ENCODE measurements at regions not wholly inside any gene's neighbourhood (a gene's known extent, or its start where the extent isn't known, plus 50 kb on each side); places are given as distances from the start of the nearest gene placed in this dataset.

DNA sequence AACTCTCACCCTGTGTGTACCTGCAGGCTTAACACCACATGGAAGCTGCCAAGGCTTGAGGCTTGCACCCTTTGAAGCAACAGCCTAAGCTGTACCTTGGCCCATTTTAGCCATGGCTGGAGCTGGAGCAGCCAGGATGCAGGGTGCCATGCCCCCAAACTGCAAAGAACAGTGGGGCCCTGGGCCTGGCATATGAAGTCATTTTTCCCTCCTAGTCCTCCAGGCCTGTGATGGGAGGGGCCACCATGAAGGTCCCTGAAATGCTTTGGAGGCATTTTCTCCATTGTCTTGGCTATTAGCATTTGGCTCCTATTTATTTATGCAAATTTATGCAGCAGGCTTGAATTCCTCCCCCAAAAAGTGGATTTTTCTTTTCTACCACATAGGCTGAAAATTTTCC is 238.4 kb downstream of the CDCA7 start:
- H3K9me3 ChIP-seq = no peaks in the 10 kb centered on the region
- no peak overlapping the region for H3K27ac ChIP-seq
- H3K27me3 ChIP-seq = no peaks in the 10 kb centered on the region
- no peaks in the 10 kb centered on the region for H3K4me1 ChIP-seq (ENCODE audit: control insufficient read depth in 1 of 2, insufficient read depth in 1 of 2, low read depth in 1 of 2, low read length in 1 of 2)
- H3K36me3 ChIP-seq = no peaks in the 10 kb centered on the region
- TF ChIP-seq, protein P1, sequence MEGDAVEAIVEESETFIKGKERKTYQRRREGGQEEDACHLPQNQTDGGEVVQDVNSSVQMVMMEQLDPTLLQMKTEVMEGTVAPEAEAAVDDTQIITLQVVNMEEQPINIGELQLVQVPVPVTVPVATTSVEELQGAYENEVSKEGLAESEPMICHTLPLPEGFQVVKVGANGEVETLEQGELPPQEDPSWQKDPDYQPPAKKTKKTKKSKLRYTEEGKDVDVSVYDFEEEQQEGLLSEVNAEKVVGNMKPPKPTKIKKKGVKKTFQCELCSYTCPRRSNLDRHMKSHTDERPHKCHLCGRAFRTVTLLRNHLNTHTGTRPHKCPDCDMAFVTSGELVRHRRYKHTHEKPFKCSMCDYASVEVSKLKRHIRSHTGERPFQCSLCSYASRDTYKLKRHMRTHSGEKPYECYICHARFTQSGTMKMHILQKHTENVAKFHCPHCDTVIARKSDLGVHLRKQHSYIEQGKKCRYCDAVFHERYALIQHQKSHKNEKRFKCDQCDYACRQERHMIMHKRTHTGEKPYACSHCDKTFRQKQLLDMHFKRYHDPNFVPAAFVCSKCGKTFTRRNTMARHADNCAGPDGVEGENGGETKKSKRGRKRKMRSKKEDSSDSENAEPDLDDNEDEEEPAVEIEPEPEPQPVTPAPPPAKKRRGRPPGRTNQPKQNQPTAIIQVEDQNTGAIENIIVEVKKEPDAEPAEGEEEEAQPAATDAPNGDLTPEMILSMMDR (IDR thresholded peaks at IDR 0.05) = no peak
- H3K4me3 ChIP-seq (ENCODE audit: low read depth in 1 of 2, low read length in 1 of 2) = no peak overlapping the region

DNA sequence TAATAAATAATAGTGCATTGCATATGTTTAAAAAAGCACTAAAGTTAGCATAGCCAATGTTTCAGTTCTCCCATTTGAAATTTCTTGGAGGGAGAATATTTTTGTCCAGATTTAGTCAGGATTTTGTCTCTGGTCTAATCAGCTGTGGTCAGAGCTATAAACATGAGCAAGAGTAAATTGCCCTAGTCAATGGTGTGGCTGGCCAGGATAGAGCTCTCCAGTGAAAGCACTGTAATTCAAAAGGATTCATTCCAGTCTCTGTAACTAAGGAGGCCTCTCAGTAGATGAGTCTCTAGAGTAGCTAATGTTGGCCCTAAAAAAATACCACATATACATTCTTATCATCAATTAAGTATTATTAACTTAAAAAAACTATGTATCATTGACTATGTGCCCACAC is 241.6 kb downstream of the CDCA7 start:
- TF ChIP-seq, protein P1 (IDR thresholded peaks at IDR 0.05) = no peak
- Histone ChIP-seq H3K27me3 (no peaks in the 10 kb centered on the region), H3K36me3 (no peaks in the 10 kb centered on the region), H3K9me3 (no peaks in the 10 kb centered on the region), H3K4me1 (ENCODE audit: control insufficient read depth in 1 of 2, insufficient read depth in 1 of 2, low read depth in 1 of 2, low read length in 1 of 2) (no peaks in the 10 kb centered on the region), H3K27ac (no peak overlapping the region), H3K4me3 (ENCODE audit: low read depth in 1 of 2, low read length in 1 of 2) (no peak overlapping the region)

DNA sequence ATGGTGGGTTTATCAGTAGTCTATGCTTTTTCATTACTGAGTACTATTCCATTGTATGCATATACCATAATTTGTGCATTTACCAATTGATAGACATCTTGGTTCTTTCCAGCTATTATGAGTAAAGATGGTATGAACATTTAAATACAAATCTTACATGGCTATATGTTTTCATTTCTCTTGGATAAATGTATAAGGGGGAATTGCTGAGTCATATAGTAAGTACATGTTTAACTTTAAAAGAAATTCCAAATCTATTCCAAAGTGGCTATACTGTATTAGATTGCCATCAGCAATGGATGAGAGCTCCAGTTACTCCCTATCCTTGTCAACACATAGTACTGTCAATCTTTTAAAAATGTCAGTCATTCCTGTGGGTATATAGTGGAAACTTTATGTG is 243.9 kb downstream of the CDCA7 start:
- H3K27me3 ChIP-seq = no peaks in the 10 kb centered on the region
- no peaks in the 10 kb centered on the region for H3K36me3 ChIP-seq

DNA sequence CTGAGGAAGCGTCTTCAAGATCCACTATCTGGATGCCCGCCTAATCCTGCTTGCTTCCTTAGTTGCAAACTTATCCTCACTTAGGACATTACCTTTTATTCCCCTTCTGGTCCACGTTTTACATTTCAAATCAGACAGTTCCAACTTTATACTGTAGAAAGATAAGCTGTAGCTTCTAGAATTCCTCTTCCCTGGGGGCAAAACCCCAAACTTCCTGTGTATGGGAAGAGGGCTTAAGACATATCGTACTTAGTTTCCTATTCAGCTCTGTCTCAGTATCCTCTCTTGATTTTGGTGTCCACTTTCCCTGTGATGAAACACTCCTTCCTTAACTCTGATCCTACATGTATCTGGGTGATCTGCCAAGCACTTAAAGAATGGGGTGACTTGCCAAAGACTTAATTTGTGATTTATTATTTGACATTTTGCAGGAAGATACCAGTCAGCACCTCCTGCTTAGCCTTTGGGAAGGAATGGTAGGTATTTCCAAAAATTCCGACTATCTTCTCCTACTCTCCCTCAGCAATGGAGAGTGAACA is 245.2 kb downstream of the CDCA7 start:
- no peaks in the 10 kb centered on the region for H3K36me3 ChIP-seq
- H3K27ac ChIP-seq = no peak overlapping the region
- TF ChIP-seq, protein P1 (IDR thresholded peaks at IDR 0.05) = no peak
- no peaks in the 10 kb centered on the region for H3K4me1 ChIP-seq (ENCODE audit: control insufficient read depth in 1 of 2, insufficient read depth in 1 of 2, low read depth in 1 of 2, low read length in 1 of 2)
- no peak overlapping the region for H3K4me3 ChIP-seq (ENCODE audit: low read depth in 1 of 2, low read length in 1 of 2)
- no peaks in the 10 kb centered on the region for H3K9me3 ChIP-seq
- no peaks in the 10 kb centered on the region for H3K27me3 ChIP-seq

More for the DNA sequence above, 243.9 kb downstream of the CDCA7 start:
- TF ChIP-seq, protein P1 (IDR thresholded peaks at IDR 0.05) = no peak
- Histone ChIP-seq H3K9me3 (no peaks in the 10 kb centered on the region), H3K4me1 (ENCODE audit: control insufficient read depth in 1 of 2, insufficient read depth in 1 of 2, low read depth in 1 of 2, low read length in 1 of 2) (no peaks in the 10 kb centered on the region), H3K27ac (no peak overlapping the region), H3K4me3 (ENCODE audit: low read depth in 1 of 2, low read length in 1 of 2) (no peak overlapping the region)

DNA sequence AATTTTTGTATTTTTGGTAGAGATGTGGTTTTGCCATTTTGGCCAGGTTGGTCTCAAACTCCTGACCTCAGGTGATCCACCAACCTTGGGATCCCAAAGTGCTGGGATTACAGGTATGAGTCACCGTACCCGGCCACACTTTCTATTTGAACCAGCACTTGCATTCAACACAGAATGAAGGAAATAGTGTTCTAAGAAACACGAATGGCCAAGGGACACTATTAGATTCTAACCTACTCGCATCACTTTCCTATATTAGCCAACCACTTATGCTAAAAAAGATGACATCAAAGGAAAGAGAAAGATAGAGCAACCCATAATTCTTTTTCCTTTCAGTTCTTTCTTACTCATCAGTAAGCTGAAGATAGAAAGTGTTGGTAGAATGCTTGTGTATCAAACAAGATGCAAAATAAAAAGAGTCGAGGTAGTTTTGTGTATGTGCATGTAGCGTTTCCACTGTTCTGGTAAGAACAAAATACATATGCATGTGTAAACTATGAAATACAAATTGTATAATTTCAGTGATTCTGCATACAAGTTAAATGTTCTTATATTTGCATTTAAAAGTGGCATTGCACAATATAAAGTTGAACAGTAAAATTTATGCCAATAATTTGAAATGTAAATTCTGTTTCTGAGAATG is 247.6 kb downstream of the CDCA7 start:
- no peaks in the 10 kb centered on the region for H3K9me3 ChIP-seq
- H3K27me3 ChIP-seq = no peaks in the 10 kb centered on the region
- H3K36me3 ChIP-seq = no peaks in the 10 kb centered on the region
- H3K4me1 ChIP-seq (ENCODE audit: control insufficient read depth in 1 of 2, insufficient read depth in 1 of 2, low read depth in 1 of 2, low read length in 1 of 2) = no peaks in the 10 kb centered on the region
- TF ChIP-seq, protein P1 (IDR thresholded peaks at IDR 0.05) = no peak
- no peak overlapping the region for H3K4me3 ChIP-seq (ENCODE audit: low read depth in 1 of 2, low read length in 1 of 2)
- H3K27ac ChIP-seq = no peak overlapping the region
